DOHH2 (cell line): ENCODE measurements at regions not wholly inside any gene's neighbourhood (a gene's known extent, or its start where the extent isn't known, plus 50 kb on each side); places are given as distances from the start of the nearest gene placed in this dataset.

Experiments
- H3F3A ChIP-seq: fragments of 200-600 bp; sonication (generic), shearing (Covaris generic); 2 replicates; pipeline ENCODE4 v1.6.0; 2016; ENCODE audit warnings: antibody characterized with exemption, mild to moderate bottlenecking; ENCODE audit not compliant: control insufficient read depth, insufficient read depth
- H3K27ac ChIP-seq: fragments of 200-600 bp; sonication (generic); 2 replicates; pipeline ENCODE4 v1.5.1; 2014; ENCODE audit warnings: low read depth, mild to moderate bottlenecking, low read length, moderate library complexity
- H3K27me3 ChIP-seq: fragments of 200-600 bp; sonication (generic); 2 replicates; pipeline ENCODE4 v1.6.1; 2014; ENCODE audit warnings: mild to moderate bottlenecking, low read length, mixed read lengths; ENCODE audit not compliant: control insufficient read depth
- H3K36me3 ChIP-seq: fragments of 200-600 bp; sonication (generic); 2 replicates; pipeline ENCODE4 v1.6.1; 2014; ENCODE audit warnings: mild to moderate bottlenecking, low read length, moderate library complexity, mixed read lengths; ENCODE audit not compliant: control insufficient read depth
- H3K4me1 ChIP-seq: fragments of 200-600 bp; sonication (generic); 2 replicates; pipeline ENCODE4 v1.6.1; 2014; ENCODE audit warnings: mild to moderate bottlenecking, low read length, mixed read lengths; ENCODE audit not compliant: control insufficient read depth
- H3K4me2 ChIP-seq: fragments of 200-600 bp; sonication (generic); 2 replicates; pipeline ENCODE4 v1.6.0; 2014; ENCODE audit warnings: mild to moderate bottlenecking, low read length, moderate library complexity
- H3K4me3 ChIP-seq: fragments of 200-600 bp; sonication (generic); 2 replicates; pipeline ENCODE4 v1.5.1; 2014; ENCODE audit warnings: mild to moderate bottlenecking, low read length, mixed read lengths
- H3K79me2 ChIP-seq: fragments of 200-600 bp; sonication (generic); 2 replicates; pipeline ENCODE4 v1.6.1; 2014; ENCODE audit warnings: mild to moderate bottlenecking, low read length, mixed read lengths; ENCODE audit not compliant: control insufficient read depth
- H3K9me2 ChIP-seq: fragments of 200-600 bp; sonication (generic); replicated peaks from 2 replicates; pipeline ENCODE4 v1.6.1; 2014; ENCODE audit warnings: mild to moderate bottlenecking, low read length, mixed read lengths; ENCODE audit not compliant: control insufficient read depth
- H3K9me3 ChIP-seq: fragments of 200-600 bp; sonication (generic); 2 replicates; pipeline ENCODE4 v1.6.1; 2014; ENCODE audit warnings: antibody characterized with exemption, low read length, mixed read lengths; ENCODE audit not compliant: control insufficient read depth, insufficient read depth
- H4K20me1 ChIP-seq: fragments of 200-600 bp; sonication (generic); 2 replicates; pipeline ENCODE4 v1.6.0; 2014; ENCODE audit warnings: low read depth, mild to moderate bottlenecking, antibody characterized with exemption, low read length, moderate library complexity; ENCODE audit not compliant: control insufficient read depth, insufficient read depth
- EZH2phosphoT487 ChIP-seq: fragments of 200-600 bp; sonication (generic); IDR thresholded peaks from 2 replicates; pipeline ENCODE4 v1.6.1; 2017; ENCODE audit warnings: borderline replicate concordance, mild to moderate bottlenecking, antibody characterized with exemption, low read length, moderate library complexity, mixed read lengths
- TF ChIP-seq, protein P1 (sequence below): fragments of 200-600 bp; sonication (generic); IDR thresholded peaks from one replicate; pipeline ENCODE4 v1.5.1; 2014; ENCODE audit warnings: antibody characterized with exemption, mild to moderate bottlenecking, low read depth, low read length; ENCODE audit not compliant: poor library complexity, severe bottlenecking

DNA sequence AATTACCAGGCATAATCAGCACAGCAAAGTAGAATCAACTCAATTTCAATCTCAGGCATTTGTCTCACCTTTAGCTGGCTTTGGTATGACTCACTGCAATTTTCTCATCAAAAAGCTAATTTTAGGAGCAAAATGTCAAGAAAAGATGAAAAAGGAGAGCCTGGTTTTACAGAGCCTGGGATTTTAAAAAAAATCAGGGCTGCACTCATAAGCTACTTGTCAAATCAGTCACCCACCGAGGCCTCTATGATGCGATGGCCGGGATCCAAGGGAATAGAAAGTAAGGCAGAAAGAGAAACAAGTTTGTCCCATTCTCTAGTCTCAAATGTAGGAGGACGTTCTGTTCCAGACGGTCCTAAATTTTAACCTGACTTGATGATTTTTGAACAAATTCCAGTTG, 170.9 kb downstream of the SOCS6 start:
- Histone ChIP-seq H3K4me1 (no peaks in the 10 kb centered on the region), H3K9me3 (no peaks in the 10 kb centered on the region), H3F3A (no peaks in the 10 kb centered on the region), H3K27ac (no peak overlapping the region), H3K27me3 (no peaks in the 10 kb centered on the region), H3K36me3 (no peaks in the 10 kb centered on the region), H4K20me1 (no peaks in the 10 kb centered on the region), H3K4me2 (no peak overlapping the region), H3K4me3 (no peak overlapping the region), H3K9me2 (no peaks in the 10 kb centered on the region), H3K79me2 (no peaks in the 10 kb centered on the region)
- no peak for TF ChIP-seq EZH2phosphoT487
- TF ChIP-seq, protein P1, sequence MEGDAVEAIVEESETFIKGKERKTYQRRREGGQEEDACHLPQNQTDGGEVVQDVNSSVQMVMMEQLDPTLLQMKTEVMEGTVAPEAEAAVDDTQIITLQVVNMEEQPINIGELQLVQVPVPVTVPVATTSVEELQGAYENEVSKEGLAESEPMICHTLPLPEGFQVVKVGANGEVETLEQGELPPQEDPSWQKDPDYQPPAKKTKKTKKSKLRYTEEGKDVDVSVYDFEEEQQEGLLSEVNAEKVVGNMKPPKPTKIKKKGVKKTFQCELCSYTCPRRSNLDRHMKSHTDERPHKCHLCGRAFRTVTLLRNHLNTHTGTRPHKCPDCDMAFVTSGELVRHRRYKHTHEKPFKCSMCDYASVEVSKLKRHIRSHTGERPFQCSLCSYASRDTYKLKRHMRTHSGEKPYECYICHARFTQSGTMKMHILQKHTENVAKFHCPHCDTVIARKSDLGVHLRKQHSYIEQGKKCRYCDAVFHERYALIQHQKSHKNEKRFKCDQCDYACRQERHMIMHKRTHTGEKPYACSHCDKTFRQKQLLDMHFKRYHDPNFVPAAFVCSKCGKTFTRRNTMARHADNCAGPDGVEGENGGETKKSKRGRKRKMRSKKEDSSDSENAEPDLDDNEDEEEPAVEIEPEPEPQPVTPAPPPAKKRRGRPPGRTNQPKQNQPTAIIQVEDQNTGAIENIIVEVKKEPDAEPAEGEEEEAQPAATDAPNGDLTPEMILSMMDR, result no peak

DNA sequence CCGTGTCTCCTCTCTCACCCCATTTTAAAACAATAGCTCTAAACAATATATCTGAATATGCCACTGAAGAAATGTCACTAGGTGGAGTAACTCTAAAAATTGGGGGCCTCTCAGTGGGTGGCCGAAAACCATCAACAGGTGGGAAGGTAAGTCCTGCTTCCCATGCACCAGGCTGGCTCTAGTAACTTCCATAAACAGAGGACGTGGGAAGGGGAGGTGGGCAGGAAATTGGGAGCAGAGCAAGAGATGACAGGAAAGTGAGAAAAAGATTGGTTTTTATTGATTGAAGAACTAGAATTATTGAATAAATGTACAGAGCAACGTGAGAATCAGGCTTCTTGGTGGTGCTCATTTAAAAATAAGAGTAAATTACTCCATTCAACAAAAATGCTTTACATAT, 170.4 kb downstream of the SOCS6 start:
- Histone ChIP-seq H3K4me2 (no peak overlapping the region), H3K79me2 (no peaks in the 10 kb centered on the region), H3K4me3 (no peak overlapping the region), H3K9me3 (no peaks in the 10 kb centered on the region), H3K36me3 (no peaks in the 10 kb centered on the region), H3K4me1 (no peaks in the 10 kb centered on the region), H3K27ac (no peak overlapping the region), H3K9me2 (no peaks in the 10 kb centered on the region), H3K27me3 (no peaks in the 10 kb centered on the region), H3F3A (no peaks in the 10 kb centered on the region), H4K20me1 (no peaks in the 10 kb centered on the region; the same call in 1 of the 2 replicates)
- TF ChIP-seq EZH2phosphoT487, result no peak
- TF ChIP-seq, protein P1, result no peak

DNA sequence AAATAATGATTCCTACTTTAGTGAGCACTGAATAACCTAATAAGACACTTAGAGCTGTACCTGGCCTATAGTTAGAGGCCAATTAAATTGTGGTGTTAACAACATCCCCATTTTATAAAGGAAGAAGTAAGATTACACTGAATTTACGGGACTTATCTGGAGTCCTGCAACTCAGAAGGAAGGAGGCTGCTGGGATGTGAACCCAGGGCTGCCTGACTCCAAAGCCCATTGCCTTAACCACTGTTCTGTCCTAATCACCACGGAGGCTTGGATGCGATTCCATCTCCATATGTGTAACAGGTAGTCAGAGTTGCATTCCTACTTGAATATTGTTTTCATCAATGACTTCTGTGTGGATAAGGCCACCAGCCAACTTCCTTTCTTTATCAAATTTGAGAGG, 168.9 kb downstream of the SOCS6 start:
- TF ChIP-seq, protein P1, result no peak
- no peak for TF ChIP-seq EZH2phosphoT487

More for the DNA sequence above, 168.9 kb downstream of the SOCS6 start:
- Histone ChIP-seq H3K4me3 (no peak overlapping the region), H3K4me2 (no peak overlapping the region), H3K27ac (no peak overlapping the region), H3F3A (no peaks in the 10 kb centered on the region), H3K27me3 (no peaks in the 10 kb centered on the region), H3K36me3 (no peaks in the 10 kb centered on the region), H3K4me1 (no peaks in the 10 kb centered on the region), H3K79me2 (no peaks in the 10 kb centered on the region), H3K9me2 (no peaks in the 10 kb centered on the region), H3K9me3 (no peaks in the 10 kb centered on the region), H4K20me1 (no peaks in the 10 kb centered on the region; the same call in 1 of the 2 replicates)
